SKM-1 treated with dmso at 0.1 percent for 144 hours (cell line): ENCODE measurements at regions not wholly inside any gene's neighbourhood (a gene's known extent, or its start where the extent isn't known, plus 50 kb on each side); places are given as distances from the start of the nearest gene placed in this dataset.

Experiments
- DNase-seq: peaks from one replicate; lab custom pipeline; 2025; ENCODE audit not compliant: unreplicated experiment; lab: John Stamatoyannopoulos, UW

GRCh38 chr2:66888791-66889631, 454.1 kb downstream of the MEIS1 start:
- DNase-seq = no peak

- DNase-seq = no peak
These were observed 454.6 kb downstream of the MEIS1 start for GRCh38 chr2:66889632-66889882.

GRCh38 chr2:66890166-66890742, 455.3 kb downstream of the MEIS1 start:
- DNase-seq = no peak

GRCh38 chr2:66895206-66895605, 460.3 kb downstream of the MEIS1 start:
- DNase-seq = no peak

- no peak for DNase-seq
These were observed 461.2 kb downstream of the MEIS1 start for GRCh38 chr2:66896131-66896530.

DNA sequence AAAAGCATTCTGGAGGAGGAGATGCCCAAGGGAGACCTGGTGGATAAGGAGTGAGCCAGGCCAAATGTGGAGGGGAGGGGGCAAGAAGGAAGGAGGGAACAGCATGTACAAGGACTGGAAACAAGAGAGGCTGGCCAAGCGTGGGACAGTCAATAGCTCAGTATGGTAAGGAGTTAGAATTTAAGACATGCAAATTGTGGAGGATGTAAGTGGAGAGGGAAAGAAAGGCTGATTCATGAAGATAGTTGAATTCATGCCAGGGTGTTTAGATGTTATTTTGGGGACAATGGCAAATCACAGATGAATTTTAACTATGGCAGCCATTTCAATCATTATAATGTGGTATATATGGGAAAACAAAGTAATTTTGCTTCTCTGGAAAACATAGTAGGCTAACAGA, 462.3 kb downstream of the MEIS1 start:
- DNase-seq = no peak

- DNase-seq = no peak
These were observed 462.8 kb downstream of the MEIS1 start for GRCh38 chr2:66897691-66898150.

DNA sequence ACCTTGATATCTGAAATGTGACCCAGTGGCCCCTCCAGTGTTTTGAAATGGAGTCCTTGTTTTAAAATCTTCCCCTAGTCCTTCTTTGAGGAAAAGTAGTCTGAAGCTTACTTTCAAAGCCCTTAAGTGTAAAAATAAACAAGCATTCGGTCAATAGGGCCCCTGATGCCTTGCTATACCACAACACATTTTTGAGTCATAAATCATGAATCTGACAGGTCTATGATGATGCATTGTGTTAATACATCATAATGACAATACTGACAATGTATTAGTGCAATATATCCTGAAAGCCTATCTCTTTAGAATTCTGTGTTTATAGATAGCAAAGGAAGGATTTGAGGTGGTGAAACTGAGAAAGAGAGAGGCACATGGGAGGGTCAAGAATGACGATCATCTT, 464.2 kb downstream of the MEIS1 start:
- no peak for DNase-seq

GRCh38 chr2:66899648-66900047, 464.7 kb downstream of the MEIS1 start:
- no peak for DNase-seq

GRCh38 chr2:66901344-66901743, 466.4 kb downstream of the MEIS1 start:
- DNase-seq = no peak

DNA sequence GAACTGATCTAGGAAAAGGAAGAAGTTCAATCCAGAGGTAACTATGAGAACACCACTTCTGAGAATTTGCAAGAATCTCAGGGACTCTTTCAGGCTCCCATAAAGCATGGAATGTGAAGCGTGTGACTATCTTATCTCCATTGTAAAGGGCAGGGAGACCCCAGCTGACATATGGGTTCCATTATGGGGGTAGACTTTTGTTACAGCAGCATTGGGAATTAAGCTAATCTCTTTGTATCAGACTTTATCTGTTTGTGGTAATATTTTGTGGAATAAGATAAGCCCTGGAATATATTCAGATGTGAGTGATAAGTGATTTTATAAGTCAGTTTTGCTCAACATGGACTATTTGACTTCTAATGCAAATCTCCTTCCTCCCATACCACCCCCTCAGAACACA, 468.3 kb downstream of the MEIS1 start:
- no peak for DNase-seq

DNA sequence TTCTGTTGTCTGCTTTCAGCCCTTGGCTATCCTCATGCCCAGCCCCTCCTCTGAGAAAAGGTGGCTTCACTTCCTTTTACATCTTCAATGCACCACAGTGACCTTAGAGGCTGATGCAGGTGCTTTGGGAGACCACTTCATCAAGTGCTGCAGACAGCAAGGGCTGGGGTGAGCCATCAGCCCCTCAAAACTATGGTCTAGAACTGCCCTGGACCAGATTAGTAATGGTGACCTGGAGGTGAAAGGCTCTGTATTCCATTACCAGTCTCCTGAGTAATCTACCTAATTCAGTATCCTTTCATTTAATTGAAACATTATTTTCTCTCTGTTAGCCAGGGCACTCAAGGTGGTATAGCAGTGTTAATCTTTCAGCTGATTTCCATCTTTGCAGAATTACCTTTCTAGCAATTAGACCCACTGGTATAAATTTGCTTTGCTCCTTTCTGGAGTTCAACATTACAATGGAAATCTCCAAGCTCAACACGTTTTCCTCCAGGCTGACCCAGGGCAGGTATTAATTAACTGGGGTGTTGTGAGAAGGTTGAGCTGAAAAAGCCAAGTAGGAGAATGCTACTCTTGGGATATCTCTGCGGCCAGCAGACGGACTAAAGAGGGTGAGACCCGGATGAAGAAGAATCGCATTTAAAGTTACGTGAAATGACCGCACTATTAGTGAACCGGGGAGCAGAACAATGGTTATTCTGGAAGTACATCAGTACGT, 469.0 kb downstream of the MEIS1 start:
- no peak for DNase-seq

DNA sequence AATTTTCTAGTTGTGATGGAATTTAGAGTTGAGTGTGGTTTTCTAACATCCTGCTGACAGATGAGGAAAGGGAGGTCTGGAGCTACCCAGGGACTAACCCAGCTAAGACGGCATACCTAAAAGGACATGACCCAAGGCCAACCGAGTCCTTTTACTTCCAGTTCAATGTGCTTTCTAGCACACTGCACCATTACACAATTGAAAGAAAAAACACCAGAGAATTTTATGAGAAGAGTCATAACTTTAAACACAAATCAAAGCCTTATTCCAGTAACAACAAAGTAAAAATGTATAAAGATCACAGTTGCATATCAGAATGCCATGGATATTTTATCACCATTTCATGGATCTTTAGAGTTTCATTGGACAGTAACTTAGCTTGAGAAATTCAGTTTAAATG, 480.3 kb downstream of the MEIS1 start:
- DNase-seq = no peak

- no peak for DNase-seq
These were observed 477.8 kb upstream of the ETAA1 start for GRCh38 chr2:66919286-66919685.

- no peak for DNase-seq
These were observed 476.7 kb upstream of the ETAA1 start for GRCh38 chr2:66920415-66920814.

- no peak for DNase-seq
These were observed 472.0 kb upstream of the ETAA1 start for GRCh38 chr2:66925128-66925527.

DNA sequence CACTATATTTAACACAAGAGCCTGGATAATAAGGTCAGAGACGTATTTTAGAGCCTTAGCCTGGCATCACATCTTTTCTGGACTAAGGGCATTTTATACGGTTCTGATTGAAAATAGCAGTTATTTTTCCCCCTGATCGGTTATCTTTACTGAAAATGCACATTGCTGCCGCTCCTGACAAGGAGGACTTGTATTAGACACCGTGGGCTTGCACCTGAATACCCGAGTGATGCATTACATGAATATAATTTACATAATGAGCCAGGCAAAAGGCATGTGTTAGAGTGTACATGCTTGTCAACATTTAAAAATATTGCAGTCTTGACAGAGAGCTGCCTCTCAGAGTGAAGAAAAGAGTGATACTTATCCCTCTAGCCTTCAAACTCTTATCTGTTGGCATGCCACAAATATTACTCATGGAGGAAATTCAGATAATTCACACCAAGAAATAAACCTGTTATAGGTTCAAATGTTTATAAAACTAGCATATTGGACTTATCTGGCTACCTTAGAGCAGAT, 470.5 kb upstream of the ETAA1 start:
- DNase-seq = no peak

DNA sequence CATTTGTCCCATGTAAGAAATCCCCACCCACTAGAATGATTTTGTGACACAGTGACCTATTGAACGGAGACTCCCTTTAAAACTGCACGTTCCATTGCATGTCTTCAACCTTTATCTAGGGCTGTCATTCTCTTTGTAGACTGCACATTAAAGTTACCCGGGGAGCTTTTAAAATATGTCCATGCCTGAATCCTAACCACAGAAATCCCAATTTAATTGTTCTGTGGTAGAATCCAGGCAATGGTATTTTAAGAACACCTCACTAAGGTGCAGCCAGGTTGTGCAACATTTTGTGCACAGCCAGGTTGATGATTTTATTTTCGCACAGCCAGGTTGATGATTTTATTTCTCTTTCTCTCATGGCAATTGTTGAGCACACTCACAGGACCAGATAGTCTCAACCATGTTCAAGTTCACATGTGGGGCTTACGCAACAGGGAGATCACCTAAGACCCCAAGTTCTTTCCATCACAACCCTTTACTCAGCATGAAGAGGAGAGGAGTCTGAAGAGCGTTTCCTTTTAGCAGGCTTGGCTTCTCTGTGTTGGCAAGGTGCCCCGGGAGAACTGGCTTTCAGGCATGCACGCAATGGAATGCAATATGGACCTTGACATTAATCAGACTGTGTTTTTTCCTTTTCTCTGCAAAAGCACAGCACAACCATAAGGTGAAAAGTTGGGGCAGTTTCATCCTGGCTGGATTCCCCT, 467.3 kb upstream of the ETAA1 start:
- no peak for DNase-seq

DNA sequence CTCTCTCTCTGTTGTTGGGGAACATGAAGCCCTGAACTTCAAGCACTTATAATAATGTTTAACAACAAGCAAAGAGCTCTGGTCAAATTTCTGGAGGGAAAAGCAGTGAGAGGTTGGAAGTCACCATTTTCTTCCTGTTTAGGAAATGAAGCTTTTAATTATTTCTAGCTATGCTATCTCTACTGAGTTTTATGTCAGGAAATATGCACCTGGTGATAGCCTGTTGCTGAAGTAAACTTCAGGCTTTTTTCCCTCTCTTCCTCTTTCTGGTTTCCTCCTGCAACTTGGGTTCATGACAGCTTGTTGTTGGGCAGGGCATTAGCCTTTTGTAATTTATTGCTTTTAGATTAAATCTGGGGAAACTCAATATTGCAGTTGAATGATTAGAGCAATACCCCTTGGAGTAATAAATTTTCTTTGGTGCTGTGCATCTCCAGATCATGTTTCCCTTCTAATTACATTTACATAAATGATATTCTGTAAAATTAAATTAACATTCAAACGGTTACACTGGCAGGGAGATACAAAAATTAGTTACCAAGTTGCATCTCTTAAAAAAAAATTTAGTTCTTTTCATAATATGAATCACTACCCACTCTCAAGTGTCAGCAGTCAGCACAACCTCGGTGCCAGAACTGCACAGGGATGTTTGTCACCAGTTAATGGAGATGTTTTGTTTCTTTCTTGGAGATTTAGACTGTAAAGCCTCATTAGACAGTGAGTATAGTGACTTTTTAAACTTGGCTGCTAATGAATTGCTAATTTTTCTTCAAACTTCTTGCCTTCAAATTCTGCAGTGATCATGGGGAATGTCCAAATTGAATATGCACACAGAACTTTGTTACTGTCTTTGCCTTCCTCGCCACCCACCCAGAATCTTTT, 466.6 kb upstream of the ETAA1 start:
- no peak for DNase-seq

DNA sequence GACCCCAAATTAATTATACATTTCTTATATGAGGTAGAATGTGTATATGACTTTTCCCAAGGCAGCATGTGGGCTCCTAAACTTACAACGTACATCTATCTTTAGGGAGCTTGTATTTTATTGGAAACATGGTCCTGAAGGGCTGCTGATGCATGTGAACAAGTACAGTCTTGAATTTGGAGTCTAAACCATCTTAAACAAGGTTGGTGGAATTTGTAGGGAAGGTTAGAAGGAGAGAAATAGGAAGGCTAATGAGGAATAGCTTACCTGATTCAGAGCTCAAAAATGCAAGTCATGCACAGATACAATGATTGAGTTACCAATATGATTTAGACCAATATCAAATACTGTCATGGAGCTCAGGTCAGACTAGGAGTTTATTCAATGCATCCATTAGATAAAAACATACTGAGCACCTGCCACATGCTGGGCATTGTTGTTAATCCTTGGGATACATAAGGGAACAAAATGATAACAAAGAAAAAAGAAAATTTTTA, 458.6 kb upstream of the ETAA1 start:
- DNase-seq = no peak
